Neuronal stem cell (in vitro differentiated cells): ENCODE measurements at regions not wholly inside any gene's neighbourhood (a gene's known extent, or its start where the extent isn't known, plus 50 kb on each side); places are given as distances from the start of the nearest gene placed in this dataset.

ENCODE experiments used
- DNase-seq: peaks from one replicate; pipeline ENCODE4 v3.0.0-alpha.2; 2013; ENCODE audit warnings: low spot score
- H2AFZ ChIP-seq: one replicate; pipeline ENCODE4 v1.6.1; 2013; ENCODE audit warnings: mild to moderate bottlenecking, low read length, inconsistent platforms
- H2AK5ac ChIP-seq: 2 replicates; pipeline ENCODE4 v1.6.1; 2013; ENCODE audit warnings: low read depth, mild to moderate bottlenecking, inconsistent platforms, low read length, moderate library complexity, mixed read lengths
- H2BK120ac ChIP-seq: 2 replicates; pipeline ENCODE4 v1.6.1; 2013; ENCODE audit warnings: low read depth, mild to moderate bottlenecking, inconsistent platforms, low read length, moderate library complexity, mixed read lengths
- H2BK12ac ChIP-seq: one replicate; pipeline ENCODE4 v1.6.1; 2013; ENCODE audit warnings: low read length, inconsistent platforms
- H2BK15ac ChIP-seq: 2 replicates; pipeline ENCODE4 v1.6.1; 2013; ENCODE audit warnings: mild to moderate bottlenecking, low read length, inconsistent platforms, mixed read lengths
- H2BK5ac ChIP-seq: one replicate; pipeline ENCODE4 v1.6.1; 2013; ENCODE audit warnings: inconsistent platforms, mild to moderate bottlenecking, low read length, moderate library complexity
- H3K14ac ChIP-seq: one replicate; pipeline ENCODE4 v1.6.1; 2013; ENCODE audit warnings: low read length, inconsistent platforms
- H3K18ac ChIP-seq: 2 replicates; pipeline ENCODE4 v1.6.1; 2013; ENCODE audit warnings: low read length, inconsistent platforms
- H3K23ac ChIP-seq: 2 replicates; pipeline ENCODE4 v1.6.1; 2013; ENCODE audit warnings: low read depth, mild to moderate bottlenecking, mixed read lengths, low read length, inconsistent platforms; ENCODE audit not compliant: poor library complexity
- H3K27ac ChIP-seq: replicated peaks from 3 replicates; pipeline ENCODE4 v1.5.1; 2013; ENCODE audit warnings: low read length, inconsistent platforms
- H3K27me3 ChIP-seq, 3 experiments: 2 replicates each; pipeline ENCODE4 v1.6.1; 2013; ENCODE audit warnings: low read length in 3 of 3, mild to moderate bottlenecking in 2 of 3, inconsistent platforms in 1 of 3, low read depth in 1 of 3, mixed read lengths in 1 of 3, moderate library complexity in 1 of 3; ENCODE audit not compliant: control insufficient read depth in 3 of 3, insufficient read depth in 3 of 3
- H3K36me3 ChIP-seq, 2 donors: replicated peaks in 1 of 2; 2 replicates each; pipeline ENCODE4 v1.6.1; 2013; ENCODE audit warnings: low read length in 2 of 2; ENCODE audit not compliant: control insufficient read depth in 2 of 2, insufficient read depth in 2 of 2
- H3K4ac ChIP-seq: 2 replicates; pipeline ENCODE4 v1.6.1; 2013; ENCODE audit warnings: inconsistent platforms, mild to moderate bottlenecking, low read length, moderate library complexity
- H3K4me1 ChIP-seq, 2 donors: 1 replicate in 1 of 2; 2 replicates in 1 of 2; pipeline ENCODE4 v1.6.1; 2013; ENCODE audit warnings: low read length in 2 of 2, low read depth in 1 of 2; ENCODE audit not compliant: control insufficient read depth in 2 of 2, insufficient read depth in 1 of 2
- H3K4me2 ChIP-seq: one replicate; pipeline ENCODE4 v1.6.1; 2013; ENCODE audit warnings: mild to moderate bottlenecking, low read length, inconsistent platforms; ENCODE audit not compliant: insufficient read depth, poor library complexity, severe bottlenecking
- H3K4me3 ChIP-seq, 2 donors: 2 replicates each; pipeline ENCODE4 v1.5.1; 2013; ENCODE audit warnings: low read length in 2 of 2, mild to moderate bottlenecking in 2 of 2, inconsistent platforms in 1 of 2, moderate library complexity in 1 of 2
- H3K79me1 ChIP-seq: one replicate; pipeline ENCODE4 v1.6.1; 2013; ENCODE audit warnings: low read depth, mild to moderate bottlenecking, inconsistent platforms, low read length, moderate library complexity
- H3K9ac ChIP-seq: one replicate; pipeline ENCODE4 v1.6.1; 2013; ENCODE audit warnings: mild to moderate bottlenecking, low read depth, low read length, inconsistent platforms; ENCODE audit not compliant: poor library complexity
- H3K9me3 ChIP-seq, 2 donors: replicated peaks in 1 of 2; 2 replicates each; pipeline versions ENCODE3 to v1.6.1; 2013; ENCODE audit warnings: low read length in 2 of 2, mild to moderate bottlenecking in 2 of 2, inconsistent platforms in 1 of 2, low read depth in 1 of 2, mixed read lengths in 1 of 2, moderate library complexity in 1 of 2; ENCODE audit not compliant: control insufficient read depth in 2 of 2, insufficient read depth in 1 of 2
- H4K8ac ChIP-seq: one replicate; pipeline ENCODE4 v1.6.1; 2013; ENCODE audit warnings: low read depth, mild to moderate bottlenecking, inconsistent platforms, low read length, moderate library complexity
- H4K91ac ChIP-seq: one replicate; pipeline ENCODE4 v1.6.1; 2013; ENCODE audit warnings: low read length, low read depth, mild to moderate bottlenecking, inconsistent platforms; ENCODE audit not compliant: poor library complexity
- WGBS, 2 donors: extraction: QIAGEN DNeasy Blood & Tissue Kit; methylation state at CpG; one replicate each; pipeline ENCODE4 v1.1.7; 2013; ENCODE audit warnings: missing lambda C conversion rate in 2 of 2, mixed read lengths in 1 of 2; ENCODE audit not compliant: insufficient read length in 2 of 2, insufficient replicate concordance in 1 of 2; ENCODE audit errors: extremely low coverage in 2 of 2; 5-methylcytosine and 5-hydroxymethylcytosine counted together

GRCh38 chr9:12204512-12204911 is 488.7 kb upstream of the TYRP1 start:
- no CpG with 5 or more reads among the region's 4 CpGs for WGBS, 2 donors
- no peak overlapping the region for H3K9ac ChIP-seq
- H3K23ac ChIP-seq: no peak overlapping the region
- no peak overlapping the region for H3K4ac ChIP-seq
- no peak overlapping the region for H2BK15ac ChIP-seq
- H3K18ac ChIP-seq: no peak overlapping the region
- peaks cover 0 to 2% of the 10 kb centered on the region in 2 donors for H3K4me1 ChIP-seq
- no peak overlapping the region for H4K8ac ChIP-seq
- no peak overlapping the region for H2AK5ac ChIP-seq
- no peak overlapping the region for H3K27ac ChIP-seq
- no peak overlapping the region for H2BK5ac ChIP-seq
- H2BK120ac ChIP-seq: no peak overlapping the region
- no peaks in the 10 kb centered on the region for H3K27me3 ChIP-seq
- no peak overlapping the region for H3K4me2 ChIP-seq
- no peak overlapping the region for H2AFZ ChIP-seq
- no peaks in the 10 kb centered on the region for H3K36me3 ChIP-seq
- H3K14ac ChIP-seq: no peak overlapping the region
- no peak overlapping the region for H2BK12ac ChIP-seq
- no peak overlapping the region for H3K4me3 ChIP-seq
- no peak overlapping the region for H4K91ac ChIP-seq
- H3K9me3 ChIP-seq: no peaks in the 10 kb centered on the region
- no peaks in the 10 kb centered on the region for H3K79me1 ChIP-seq
- DNase-seq: no peak

- Histone ChIP-seq H3K27me3 (no peaks in the 10 kb centered on the region), H3K27ac (no peak overlapping the region), H2AK5ac (no peak overlapping the region), H3K79me1 (no peaks in the 10 kb centered on the region), H2AFZ (peak overlapping the region; percentile 42), H3K18ac (no peak overlapping the region), H3K4ac (no peak overlapping the region), H3K4me3 (no peak overlapping the region), H2BK120ac (no peak overlapping the region), H4K8ac (no peak overlapping the region), H2BK5ac (no peak overlapping the region), H2BK15ac (no peak overlapping the region), H3K23ac (no peak overlapping the region), H2BK12ac (no peak overlapping the region), H3K14ac (no peak overlapping the region), H4K91ac (no peak overlapping the region), H3K9ac (no peak overlapping the region), H3K36me3 (no peaks in the 10 kb centered on the region), H3K4me1 (peaks cover 0 to 8% of the 10 kb centered on the region in 2 donors), H3K9me3 (no peaks in the 10 kb centered on the region), H3K4me2 (no peak overlapping the region)
- no CpG with 5 or more reads among the region's 3 CpGs for WGBS, 2 donors
- no peak for DNase-seq
Observed at GRCh38 chr9:12212860-12213259, 480.3 kb upstream of the TYRP1 start.

- Histone ChIP-seq H3K4ac (no peak overlapping the region), H3K18ac (no peak overlapping the region), H2BK15ac (no peak overlapping the region), H3K4me3 (no peak overlapping the region), H2BK12ac (no peak overlapping the region), H4K8ac (no peak overlapping the region), H3K9ac (no peak overlapping the region), H2AK5ac (no peak overlapping the region), H3K36me3 (no peaks in the 10 kb centered on the region), H3K9me3 (no peaks in the 10 kb centered on the region), H2BK120ac (no peak overlapping the region), H3K27me3 (no peaks in the 10 kb centered on the region), H3K23ac (no peak overlapping the region), H3K79me1 (no peaks in the 10 kb centered on the region), H3K4me2 (no peak overlapping the region), H3K14ac (no peak overlapping the region), H2AFZ (no peak overlapping the region), H4K91ac (no peak overlapping the region), H2BK5ac (no peak overlapping the region), H3K27ac (no peak overlapping the region), H3K4me1 (peaks cover 0 to 1% of the 10 kb centered on the region in 2 donors)
- no CpG with 5 or more reads among the region's 1 CpG for WGBS, 2 donors
- DNase-seq: no peak
Observed at GRCh38 chr9:12221470-12221869, 471.7 kb upstream of the TYRP1 start.

GRCh38 chr9:12224449-12224848 is 468.7 kb upstream of the TYRP1 start:
- Histone ChIP-seq H3K27ac (no peak overlapping the region), H3K4me3 (no peak overlapping the region), H4K91ac (no peak overlapping the region), H2BK120ac (no peak overlapping the region), H2BK5ac (no peak overlapping the region), H2AFZ (peak overlapping the region; percentile 34), H3K4me2 (no peak overlapping the region), H2BK15ac (no peak overlapping the region), H3K9ac (no peak overlapping the region), H3K27me3 (no peaks in the 10 kb centered on the region), H3K4me1 (peaks cover 0 to 1% of the 10 kb centered on the region in 2 donors), H3K18ac (no peak overlapping the region), H2BK12ac (no peak overlapping the region), H3K79me1 (no peaks in the 10 kb centered on the region), H3K36me3 (no peaks in the 10 kb centered on the region), H2AK5ac (no peak overlapping the region), H3K23ac (no peak overlapping the region), H3K4ac (no peak overlapping the region), H4K8ac (no peak overlapping the region), H3K14ac (no peak overlapping the region), H3K9me3 (no peaks in the 10 kb centered on the region)
- no CpG with 5 or more reads among the region's 4 CpGs for WGBS, 2 donors
- DNase-seq: no peak
